GM19372 (cell line): ENCODE measurements at regions not wholly inside any gene's neighbourhood (a gene's known extent, or its start where the extent isn't known, plus 50 kb on each side); places are given as distances from the start of the nearest gene placed in this dataset.
"Not testable (repeated sequence)": the region's sequence is repeated elsewhere in the genome, so short reads cannot be mapped to it uniquely, and the experiment has no call there.

Experiments
- ATAC-seq: cut with Tn5 transposase; IDR thresholded peaks from one replicate; pipeline ENCODE4 v1.9.1; 2021; ENCODE audit warnings: mild to moderate bottlenecking, low read depth, moderate library complexity; ENCODE audit not compliant: unreplicated experiment

- ATAC-seq, result no peak
These were observed 161.0 kb upstream of the EOLA2 start for GRCh38 chrX:150099316-150099715.

GRCh38 chrX:150100261-150100660, 162.0 kb upstream of the EOLA2 start:
- ATAC-seq, result no peak

- no peak for ATAC-seq
These were observed 180.2 kb upstream of the EOLA2 start for GRCh38 chrX:150118476-150118875.

GRCh38 chrX:150119323-150119722, 181.0 kb upstream of the EOLA2 start:
- ATAC-seq, result no peak

GRCh38 chrX:150125045-150125444, 186.8 kb upstream of the EOLA2 start:
- ATAC-seq, result not testable (repeated sequence)

GRCh38 chrX:150127216-150127615, 188.9 kb upstream of the EOLA2 start:
- no peak for ATAC-seq

- ATAC-seq, result no peak
These were observed 205.6 kb upstream of the EOLA2 start for GRCh38 chrX:150143721-150144440.

GRCh38 chrX:150146271-150146896, 208.1 kb upstream of the EOLA2 start:
- no peak for ATAC-seq

GRCh38 chrX:150148749-150149672, 210.7 kb upstream of the EOLA2 start:
- no peak for ATAC-seq

- ATAC-seq, result no peak
These were observed 211.9 kb upstream of the EOLA2 start for GRCh38 chrX:150150076-150150779.

GRCh38 chrX:150150780-150151125, 212.4 kb upstream of the MAMLD1 start:
- no peak for ATAC-seq

GRCh38 chrX:150152036-150152435, 211.1 kb upstream of the MAMLD1 start:
- ATAC-seq, result no peak

- no peak for ATAC-seq
These were observed 210.6 kb upstream of the MAMLD1 start for GRCh38 chrX:150152546-150152945.

GRCh38 chrX:150155436-150156035, 207.6 kb upstream of the MAMLD1 start:
- no peak for ATAC-seq

GRCh38 chrX:150156615-150157014, 206.5 kb upstream of the MAMLD1 start:
- ATAC-seq, result no peak

- ATAC-seq, result no peak
These were observed 205.8 kb upstream of the MAMLD1 start for GRCh38 chrX:150157291-150157690.

GRCh38 chrX:150158554-150159332, 204.4 kb upstream of the MAMLD1 start:
- no peak for ATAC-seq

GRCh38 chrX:150159537-150159936, 203.6 kb upstream of the MAMLD1 start:
- ATAC-seq, result no peak

GRCh38 chrX:150160656-150161055, 202.5 kb upstream of the MAMLD1 start:
- no peak for ATAC-seq

GRCh38 chrX:150161193-150161592, 201.9 kb upstream of the MAMLD1 start:
- no peak for ATAC-seq
